Muscle layer of duodenum (tissue), 2 donors: ENCODE measurements at regions not wholly inside any gene's neighbourhood (a gene's known extent, or its start where the extent isn't known, plus 50 kb on each side); places are given as distances from the start of the nearest gene placed in this dataset.

Source experiments
- H3K27ac ChIP-seq: one replicate; pipeline ENCODE4 v1.7.0; 2013; ENCODE audit warnings: mild to moderate bottlenecking, low read length
- H3K27me3 ChIP-seq: one replicate; pipeline ENCODE4 v1.7.0; 2013; ENCODE audit warnings: low read depth, mild to moderate bottlenecking, control low read depth, low read length
- H3K36me3 ChIP-seq, 2 donors: one replicate each; pipeline ENCODE4 v1.7.0; 2013; ENCODE audit warnings: low read length in 2 of 2, control low read depth in 1 of 2, mild to moderate bottlenecking in 1 of 2; ENCODE audit not compliant: insufficient read depth in 2 of 2, control insufficient read depth in 1 of 2
- H3K4me1 ChIP-seq, 2 donors: one replicate each; pipeline ENCODE4 v1.7.0; 2013; ENCODE audit warnings: low read length in 2 of 2, mild to moderate bottlenecking in 2 of 2, control low read depth in 1 of 2, moderate library complexity in 1 of 2; ENCODE audit not compliant: insufficient read depth in 2 of 2, control insufficient read depth in 1 of 2
- H3K4me3 ChIP-seq, 2 donors: one replicate each; pipeline ENCODE4 v1.7.0; 2013; ENCODE audit warnings: low read length in 2 of 2, low read depth in 1 of 2, mild to moderate bottlenecking in 1 of 2
- H3K9me3 ChIP-seq, 2 donors: one replicate each; pipeline ENCODE4 v1.7.0; 2013; ENCODE audit warnings: low read length in 2 of 2, control low read depth in 1 of 2, mild to moderate bottlenecking in 1 of 2; ENCODE audit not compliant: control insufficient read depth in 1 of 2
- donor health status: healthy.

- Histone ChIP-seq H3K4me1 (no peaks in the 10 kb centered on the region), H3K36me3 (no peaks in the 10 kb centered on the region), H3K4me3 (no peak overlapping the region), H3K9me3 (peaks cover 0 to 5% of the 10 kb centered on the region in 2 donors), H3K27me3 (no peaks in the 10 kb centered on the region), H3K27ac (no peak overlapping the region)
Measured at GRCh38 chr16:5845046-5845445, 747.5 kb upstream of the EEF2KMT start.

GRCh38 chr16:5841974-5842373 lies 744.4 kb upstream of the EEF2KMT start:
- Histone ChIP-seq H3K27ac (no peak overlapping the region), H3K36me3 (no peaks in the 10 kb centered on the region), H3K4me3 (no peak overlapping the region), H3K27me3 (no peaks in the 10 kb centered on the region), H3K9me3 (peaks cover 0 to 3% of the 10 kb centered on the region in 2 donors), H3K4me1 (no peaks in the 10 kb centered on the region)

DNA sequence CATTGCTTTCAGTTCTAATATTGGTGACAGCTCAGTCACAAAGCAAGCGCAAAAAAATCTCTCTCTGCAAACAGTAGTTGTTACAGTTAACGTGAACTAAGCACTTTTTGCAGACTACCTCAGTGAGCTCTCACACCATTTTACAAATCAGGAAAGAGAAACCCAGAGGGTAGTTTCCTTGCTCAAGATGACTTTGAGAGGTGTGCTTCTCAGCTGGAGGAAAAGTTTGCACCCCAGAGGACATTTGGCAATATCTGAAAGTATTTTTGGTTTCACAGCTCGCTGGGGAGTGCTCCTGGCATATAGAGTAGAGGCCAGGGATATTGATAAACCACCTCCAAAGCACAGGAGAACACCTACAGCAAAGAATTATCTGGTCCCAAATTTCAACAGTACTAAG lies 741.1 kb upstream of the EEF2KMT start:
- Histone ChIP-seq H3K27me3 (no peaks in the 10 kb centered on the region), H3K4me3 (no peak overlapping the region), H3K9me3 (no peaks in the 10 kb centered on the region), H3K27ac (no peak overlapping the region), H3K4me1 (no peaks in the 10 kb centered on the region), H3K36me3 (no peaks in the 10 kb centered on the region)

- H3K4me1 ChIP-seq: no peaks in the 10 kb centered on the region
- no peak overlapping the region for H3K4me3 ChIP-seq
- H3K36me3 ChIP-seq: no peaks in the 10 kb centered on the region
- no peaks in the 10 kb centered on the region for H3K27me3 ChIP-seq
- no peaks in the 10 kb centered on the region for H3K9me3 ChIP-seq
- H3K27ac ChIP-seq: no peak overlapping the region
Measured at GRCh38 chr16:5838071-5838470, 740.5 kb upstream of the EEF2KMT start.

- Histone ChIP-seq H3K4me1 (no peaks in the 10 kb centered on the region), H3K36me3 (no peaks in the 10 kb centered on the region), H3K27me3 (no peaks in the 10 kb centered on the region), H3K9me3 (no peaks in the 10 kb centered on the region), H3K27ac (no peak overlapping the region), H3K4me3 (no peak overlapping the region)
Measured at GRCh38 chr16:5837007-5837670, 739.5 kb upstream of the EEF2KMT start.

DNA sequence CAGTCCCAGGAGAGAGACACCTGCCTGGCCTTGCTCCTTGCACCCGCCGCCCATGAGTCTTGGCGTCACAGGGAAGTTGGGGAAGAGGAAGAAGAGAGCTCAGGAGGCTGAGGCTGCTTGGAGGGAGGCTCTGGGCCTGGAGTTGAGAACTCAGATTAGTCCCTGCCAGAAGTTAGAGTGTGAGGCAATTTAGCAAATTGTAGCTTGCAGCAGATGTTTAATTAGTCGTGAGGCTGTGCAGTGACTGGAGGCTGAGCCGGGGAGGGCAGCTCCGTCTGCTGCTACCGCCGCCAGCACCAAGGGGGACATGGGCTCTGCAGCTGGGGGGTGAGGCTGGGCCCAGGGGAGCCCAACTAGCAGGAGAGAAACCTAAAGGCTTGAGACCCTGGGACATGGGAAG lies 738.3 kb upstream of the EEF2KMT start:
- Histone ChIP-seq H3K36me3 (no peaks in the 10 kb centered on the region), H3K4me1 (no peaks in the 10 kb centered on the region), H3K27me3 (no peaks in the 10 kb centered on the region)

DNA sequence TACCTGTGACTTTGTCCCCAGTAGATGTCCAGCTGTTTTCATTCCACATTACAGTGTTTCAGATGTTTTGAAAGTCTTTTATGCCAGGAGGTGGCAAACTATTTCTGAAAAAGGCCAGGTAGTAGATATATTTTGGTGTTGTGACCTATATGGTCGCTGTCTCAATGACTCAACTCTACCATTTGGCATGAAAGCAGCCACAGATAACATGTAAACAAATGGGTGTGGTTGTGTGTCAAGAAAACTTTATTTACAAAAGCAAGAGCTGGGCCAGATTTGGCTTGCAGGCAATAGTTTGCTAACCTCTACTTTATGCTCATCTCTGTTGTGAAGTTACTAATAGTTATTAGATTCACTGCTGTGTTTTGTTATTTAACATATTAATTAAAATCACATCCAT lies 728.7 kb upstream of the EEF2KMT start:
- H3K27ac ChIP-seq: no peak overlapping the region
- no peaks in the 10 kb centered on the region for H3K36me3 ChIP-seq
- H3K4me1 ChIP-seq: no peaks in the 10 kb centered on the region
- no peaks in the 10 kb centered on the region for H3K9me3 ChIP-seq
- H3K4me3 ChIP-seq: no peak overlapping the region
- H3K27me3 ChIP-seq: no peaks in the 10 kb centered on the region

More for the DNA sequence above, 738.3 kb upstream of the EEF2KMT start:
- Histone ChIP-seq H3K4me3 (no peak overlapping the region), H3K9me3 (no peaks in the 10 kb centered on the region), H3K27ac (no peak overlapping the region)

- H3K27ac ChIP-seq: no peak overlapping the region
- H3K36me3 ChIP-seq: no peaks in the 10 kb centered on the region
- H3K4me1 ChIP-seq: no peaks in the 10 kb centered on the region
- H3K27me3 ChIP-seq: no peaks in the 10 kb centered on the region
- H3K9me3 ChIP-seq: peaks cover 0 to 4% of the 10 kb centered on the region in 2 donors
- H3K4me3 ChIP-seq: no peak overlapping the region
Measured at GRCh38 chr16:5820472-5820871, 722.9 kb upstream of the EEF2KMT start.

DNA sequence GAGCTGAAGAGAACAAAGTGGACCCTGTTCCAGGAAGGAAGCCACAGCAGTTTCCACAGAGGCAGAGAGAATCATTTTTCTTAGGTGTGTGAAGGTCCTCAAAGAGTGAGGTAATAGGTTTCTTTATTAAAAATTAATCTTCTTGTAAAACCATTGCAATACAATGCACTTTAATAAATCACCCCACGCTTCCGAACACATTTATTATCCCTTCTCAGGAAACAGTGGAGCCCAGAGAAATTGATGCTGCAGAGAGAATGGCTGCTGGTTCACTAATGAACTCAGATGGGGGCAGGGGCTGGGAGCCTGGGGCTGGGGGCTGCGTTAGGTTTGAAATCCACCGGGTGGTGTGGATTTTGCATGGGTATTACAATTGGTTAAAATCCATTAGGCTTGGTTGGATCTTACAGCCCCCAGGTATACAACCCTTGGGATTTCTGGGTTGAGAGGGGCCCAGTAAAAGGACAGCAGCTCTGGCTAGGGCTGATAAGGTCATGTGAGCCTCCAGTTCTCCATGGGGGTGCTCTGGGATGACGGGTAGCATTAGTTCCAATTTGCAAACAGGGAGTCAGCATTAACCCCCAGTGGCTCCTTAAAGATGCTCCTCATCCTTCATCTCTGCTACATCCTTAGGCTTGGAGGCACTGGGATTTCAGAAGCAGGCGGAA lies 718.1 kb upstream of the EEF2KMT start:
- no peaks in the 10 kb centered on the region for H3K27me3 ChIP-seq

GRCh38 chr16:5801396-5801795 lies 703.8 kb upstream of the EEF2KMT start:
- Histone ChIP-seq H3K27me3 (no peaks in the 10 kb centered on the region), H3K36me3 (no peaks in the 10 kb centered on the region), H3K9me3 (peaks cover 0 to 8% of the 10 kb centered on the region in 2 donors), H3K4me1 (no peaks in the 10 kb centered on the region), H3K4me3 (no peak overlapping the region), H3K27ac (no peak overlapping the region)

More for the DNA sequence above, 718.1 kb upstream of the EEF2KMT start:
- no peak overlapping the region for H3K27ac ChIP-seq
- peaks cover 0 to 4% of the 10 kb centered on the region in 2 donors for H3K9me3 ChIP-seq
- H3K4me1 ChIP-seq: no peaks in the 10 kb centered on the region
- H3K4me3 ChIP-seq: no peak overlapping the region
- H3K36me3 ChIP-seq: no peaks in the 10 kb centered on the region

DNA sequence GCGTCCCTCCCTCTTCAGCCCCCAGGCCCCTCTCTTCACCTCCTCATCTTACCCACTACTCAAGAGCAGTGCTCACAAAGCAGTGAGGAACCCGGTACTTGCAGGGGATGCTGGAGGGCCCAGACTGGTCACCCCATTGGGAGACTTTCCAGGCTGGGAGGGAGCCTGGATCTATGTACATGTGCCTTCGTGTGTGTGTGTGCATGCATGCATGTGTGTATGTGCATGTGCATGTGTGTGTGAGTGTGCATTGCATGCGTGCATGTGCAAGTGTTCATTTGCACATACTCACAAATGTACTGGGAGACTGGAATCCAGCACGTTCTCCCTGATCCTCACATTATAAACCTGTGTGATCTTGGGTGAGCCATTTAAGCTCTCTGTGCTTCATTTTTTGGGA lies 696.0 kb upstream of the EEF2KMT start:
- Histone ChIP-seq H3K9me3 (no peaks in the 10 kb centered on the region), H3K36me3 (no peaks in the 10 kb centered on the region), H3K27ac (no peak overlapping the region), H3K4me1 (no peaks in the 10 kb centered on the region), H3K4me3 (no peak overlapping the region), H3K27me3 (no peaks in the 10 kb centered on the region)
